DOHH2 (cell line): ENCODE measurements at regions not wholly inside any gene's neighbourhood (a gene's known extent, or its start where the extent isn't known, plus 50 kb on each side); places are given as distances from the start of the nearest gene placed in this dataset.

Source experiments
- CTCF ChIP-seq: fragments of 200-600 bp; sonication (generic); IDR thresholded peaks from one replicate; pipeline ENCODE4 v1.5.1; 2014; ENCODE audit warnings: antibody characterized with exemption, mild to moderate bottlenecking, low read depth, low read length; ENCODE audit not compliant: poor library complexity, severe bottlenecking
- EZH2phosphoT487 ChIP-seq: fragments of 200-600 bp; sonication (generic); IDR thresholded peaks from 2 replicates; pipeline ENCODE4 v1.6.1; 2017; ENCODE audit warnings: borderline replicate concordance, mild to moderate bottlenecking, antibody characterized with exemption, low read length, moderate library complexity, mixed read lengths

GRCh38 chr3:87575550-87575949, 299.2 kb upstream of the POU1F1 start:
- TF ChIP-seq CTCF: no peak
- TF ChIP-seq EZH2phosphoT487: no peak
